ENCODE measurements at regions not wholly inside any gene's neighbourhood (a gene's known extent, or its start where the extent isn't known, plus 50 kb on each side); places are given as distances from the start of the nearest gene placed in this dataset.

- Histone ChIP-seq H3K79me2 (ENCODE audit: control insufficient read depth, insufficient read depth, low read length) (no peaks in the 10 kb centered on the region), H3K36me3 (ENCODE audit: control insufficient read depth in 2 of 2, insufficient read depth in 2 of 2, low read length in 1 of 2) (no peaks in the 10 kb centered on the region), H3K27me3 (replicated peaks in 1 of 2; ENCODE audit: control insufficient read depth in 2 of 2, insufficient read depth in 2 of 2, low read length in 1 of 2) (no peaks in the 10 kb centered on the region), H3K4me1 (ENCODE audit: control insufficient read depth, insufficient read depth, low read length) (peaks cover under 1% of the 10 kb centered on the region; the same call in 1 of the 2 replicates), H3K9me3 (replicated peaks; ENCODE audit: control insufficient read depth, insufficient read depth, low read length) (no peaks in the 10 kb centered on the region; the same call in 2 of the 3 replicates), H3K9ac (ENCODE audit: control insufficient read depth, insufficient read depth, low read length) (no peak overlapping the region), H4K20me1 (ENCODE audit: control insufficient read depth, insufficient read depth) (no peaks in the 10 kb centered on the region), H2AFZ (ENCODE audit: control insufficient read depth, low read depth, low read length) (no peak overlapping the region), H3K27ac (ENCODE audit: control insufficient read depth, insufficient read depth) (no peak overlapping the region), H3K4me2 (ENCODE audit: control insufficient read depth, insufficient read depth) (no peak overlapping the region), H3K4me3 (no peak overlapping the region)
- POLR2A ChIA-PET, result interaction anchor here (1.2 kb wide), 1 partner anchor 36 kb away, joined by 3 read pairs; no protein-coding TSS in a partner anchor
- CTCF ChIA-PET, result no interaction called here
- no TSS peak for BruUV-seq (replicated peaks)
- no peak for ATAC-seq
- intact Hi-C loops (cut with micrococcal nuclease; ENCODE audit: unreplicated experiment), result no loop called here
- SMC1A ChIA-PET (ENCODE audit: uncharacterized antibody, unreplicated experiment), result interaction anchor here (0.6 to 2.7 kb wide), 5 partner anchors 12 to 149 kb away, joined by 3 to 9 read pairs (median 3); no protein-coding TSS in a partner anchor
- 78% methylated on average over 5 of the region's 5 CpGs for WGBS (ENCODE audit: insufficient coverage, insufficient replicate concordance, low lambda C conversion rate, missing lambda C conversion rate)
- RAD21 ChIA-PET (ENCODE audit: unreplicated experiment), result interaction anchor here (0.7 to 1.1 kb wide), 2 partner anchors 150 to 154 kb away, joined by 3 read pairs; no protein-coding TSS in a partner anchor
- FAIRE-seq, result no peak
- in situ Hi-C loops (cut with MboI), result no loop called here
- DNase-seq (ENCODE audit: low read depth, low spot score), result no peak
- no peak for TF ChIP-seq POLR2AphosphoS5 (IDR thresholded peaks at IDR 0.05; ENCODE audit: low read length)
- no peak for TF ChIP-seq MTA3 (IDR thresholded peaks at IDR 0.05; ENCODE audit: borderline replicate concordance, low read length)
- no peak for TF ChIP-seq EP300 (IDR thresholded peaks at IDR 0.05; ENCODE audit: borderline replicate concordance in 1 of 2, control insufficient read depth in 1 of 2, low read depth in 2 of 2, low read length in 2 of 2)
- no peak for TF ChIP-seq CTCF (IDR thresholded peaks at IDR 0.05 in 2 of 3, conservative IDR thresholded peaks at IDR 0.05 in 1 of 3; ENCODE audit: control insufficient read depth in 2 of 3, extremely low read depth in 1 of 3, insufficient read depth in 1 of 3, low read depth in 3 of 3, low read length in 3 of 3)
- TF ChIP-seq SREBF2 (IDR thresholded peaks at IDR 0.05; ENCODE audit: low read length), result no peak
- no peak for TF ChIP-seq JUNB (IDR thresholded peaks at IDR 0.05)
- no peak for TF ChIP-seq SUPT20H (IDR thresholded peaks at IDR 0.05; ENCODE audit: borderline replicate concordance, control insufficient read depth, low read depth, low read length)
- no peak for TF ChIP-seq MEF2A (IDR thresholded peaks at IDR 0.05; ENCODE audit: insufficient read depth, low read depth, low read length)
- TF ChIP-seq ZSCAN29 (IDR thresholded peaks at IDR 0.05), result no peak
- TF ChIP-seq CREM (IDR thresholded peaks at IDR 0.05; ENCODE audit: low read depth), result no peak
- TF ChIP-seq ZBTB4 (CRISPR knock-in tag; IDR thresholded peaks at IDR 0.05), result no peak
- TF ChIP-seq CBX5 (IDR thresholded peaks at IDR 0.05; ENCODE audit: low read depth), result no peak
- no peak for TF ChIP-seq RAD51 (IDR thresholded peaks at IDR 0.05)
- no peak for TF ChIP-seq PKNOX1 (IDR thresholded peaks at IDR 0.05)
These were observed 92.2 kb upstream of the RAPGEF2 start for GRCh38 chr4:159010563-159011260.
